ENCODE measurements at regions not wholly inside any gene's neighbourhood (a gene's known extent, or its start where the extent isn't known, plus 50 kb on each side); places are given as distances from the start of the nearest gene placed in this dataset.
A peak's percentile ranks its signal among the peaks of the same experiment; 100 is the strongest.

DNA sequence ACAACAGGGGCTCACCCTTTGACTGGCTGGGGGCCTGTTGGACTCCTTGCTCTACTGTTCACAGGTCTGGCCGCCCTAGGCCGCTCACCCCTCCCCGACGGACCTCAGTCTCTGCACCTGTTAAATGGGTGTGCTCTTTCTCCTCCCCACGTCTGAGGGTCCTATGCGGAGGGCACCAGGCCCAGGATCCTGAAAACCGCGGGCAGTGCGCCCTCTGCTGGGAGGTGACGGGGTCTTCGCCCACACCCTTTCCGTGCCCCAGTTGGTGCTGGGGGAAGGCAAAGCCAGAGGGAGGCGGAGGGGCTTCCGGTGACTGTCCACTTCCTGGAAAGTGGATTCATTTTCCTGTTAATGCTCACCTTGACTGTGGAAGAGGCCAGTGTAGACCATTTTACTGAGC, 1010.9 kb downstream of the KCNJ18 start:
- TF ChIP-seq, protein P1, sequence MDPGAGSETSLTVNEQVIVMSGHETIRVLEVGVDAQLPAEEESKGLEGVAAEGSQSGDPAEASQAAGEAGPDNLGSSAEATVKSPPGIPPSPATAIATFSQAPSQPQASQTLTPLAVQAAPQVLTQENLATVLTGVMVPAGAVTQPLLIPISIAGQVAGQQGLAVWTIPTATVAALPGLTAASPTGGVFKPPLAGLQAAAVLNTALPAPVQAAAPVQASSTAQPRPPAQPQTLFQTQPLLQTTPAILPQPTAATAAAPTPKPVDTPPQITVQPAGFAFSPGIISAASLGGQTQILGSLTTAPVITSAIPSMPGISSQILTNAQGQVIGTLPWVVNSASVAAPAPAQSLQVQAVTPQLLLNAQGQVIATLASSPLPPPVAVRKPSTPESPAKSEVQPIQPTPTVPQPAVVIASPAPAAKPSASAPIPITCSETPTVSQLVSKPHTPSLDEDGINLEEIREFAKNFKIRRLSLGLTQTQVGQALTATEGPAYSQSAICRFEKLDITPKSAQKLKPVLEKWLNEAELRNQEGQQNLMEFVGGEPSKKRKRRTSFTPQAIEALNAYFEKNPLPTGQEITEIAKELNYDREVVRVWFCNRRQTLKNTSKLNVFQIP (CRISPR knock-in tag; IDR thresholded peaks at IDR 0.05; ENCODE audit: borderline replicate concordance, low read depth) = no peak
- no peak for TF ChIP-seq RARB (CRISPR knock-in tag; IDR thresholded peaks at IDR 0.05)
- TF ChIP-seq TOX (CRISPR knock-in tag; IDR thresholded peaks at IDR 0.05; ENCODE audit: borderline replicate concordance) = no peak

DNA sequence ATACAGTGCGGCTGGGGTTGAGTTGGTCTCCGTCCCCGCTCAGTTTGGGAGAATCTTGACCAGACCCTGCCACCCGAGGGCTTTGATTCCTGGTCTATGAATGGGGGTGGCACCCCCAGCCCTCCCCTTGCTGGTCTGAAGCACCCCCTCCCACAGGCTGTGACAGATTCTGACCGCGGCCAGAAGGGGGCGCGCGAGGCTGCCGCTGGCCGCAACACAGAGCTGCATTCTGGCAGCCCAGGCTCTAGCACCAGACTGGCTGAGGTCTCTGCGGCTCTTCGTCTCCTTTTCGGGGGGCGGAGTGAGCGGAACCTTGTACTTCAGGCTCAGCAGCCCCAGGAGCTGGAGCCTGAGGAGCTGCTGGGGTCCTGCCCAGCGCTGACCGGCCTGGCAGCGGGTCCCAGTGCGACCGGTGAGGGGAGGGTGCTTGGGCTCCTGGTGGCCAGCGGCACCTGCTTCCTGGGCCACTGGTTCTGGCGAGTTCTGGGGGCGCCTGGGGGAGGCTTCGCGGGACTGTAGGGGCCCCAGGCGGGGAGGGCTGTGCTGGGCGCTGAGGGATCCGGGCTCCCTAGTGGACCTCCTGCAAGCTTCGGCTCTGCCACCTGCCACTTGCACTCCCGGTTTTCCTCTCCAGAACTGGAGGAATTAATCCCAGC, 1011.6 kb downstream of the KCNJ18 start:
- ATAC-seq = peak; percentile 97

More for the DNA sequence above, 1010.9 kb downstream of the KCNJ18 start:
- ATAC-seq = peak; percentile 65

More for the DNA sequence above, 1011.6 kb downstream of the KCNJ18 start:
- TF ChIP-seq TOX (CRISPR knock-in tag; IDR thresholded peaks at IDR 0.05; ENCODE audit: borderline replicate concordance) (no peak), GLIS3 (CRISPR knock-in tag; IDR thresholded peaks at IDR 0.05) (no peak), TCF4 (CRISPR knock-in tag; IDR thresholded peaks at IDR 0.05; ENCODE audit: borderline replicate concordance) (no peak), ZNF565 (CRISPR knock-in tag; conservative IDR thresholded peaks at IDR 0.05; ENCODE audit: low read depth) (no peak), ESRRG (CRISPR knock-in tag; IDR thresholded peaks at IDR 0.05) (no peak), PPARA (CRISPR knock-in tag; IDR thresholded peaks at IDR 0.05; ENCODE audit: borderline replicate concordance) (no peak), ARNTL (CRISPR knock-in tag; IDR thresholded peaks at IDR 0.05; ENCODE audit: borderline replicate concordance, low read depth) (no peak), ZFP30 (CRISPR knock-in tag; IDR thresholded peaks at IDR 0.05) (no peak), ZNF8 (CRISPR knock-in tag; IDR thresholded peaks at IDR 0.05) (no peak), BACH2 (CRISPR knock-in tag; IDR thresholded peaks at IDR 0.05; ENCODE audit: borderline replicate concordance) (no peak), ISL1 (CRISPR knock-in tag; IDR thresholded peaks at IDR 0.05) (no peak), RARB (CRISPR knock-in tag; IDR thresholded peaks at IDR 0.05) (no peak), ZFP3 (CRISPR knock-in tag; IDR thresholded peaks at IDR 0.05) (no peak), CSDC2 (CRISPR knock-in tag; IDR thresholded peaks at IDR 0.05) (no peak), ZNF70 (CRISPR knock-in tag; IDR thresholded peaks at IDR 0.05) (no peak)
- TF ChIP-seq, protein P2, sequence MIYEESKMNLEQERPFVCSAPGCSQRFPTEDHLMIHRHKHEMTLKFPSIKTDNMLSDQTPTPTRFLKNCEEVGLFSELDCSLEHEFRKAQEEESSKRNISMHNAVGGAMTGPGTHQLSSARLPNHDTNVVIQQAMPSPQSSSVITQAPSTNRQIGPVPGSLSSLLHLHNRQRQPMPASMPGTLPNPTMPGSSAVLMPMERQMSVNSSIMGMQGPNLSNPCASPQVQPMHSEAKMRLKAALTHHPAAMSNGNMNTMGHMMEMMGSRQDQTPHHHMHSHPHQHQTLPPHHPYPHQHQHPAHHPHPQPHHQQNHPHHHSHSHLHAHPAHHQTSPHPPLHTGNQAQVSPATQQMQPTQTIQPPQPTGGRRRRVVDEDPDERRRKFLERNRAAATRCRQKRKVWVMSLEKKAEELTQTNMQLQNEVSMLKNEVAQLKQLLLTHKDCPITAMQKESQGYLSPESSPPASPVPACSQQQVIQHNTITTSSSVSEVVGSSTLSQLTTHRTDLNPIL (CRISPR knock-in tag; IDR thresholded peaks at IDR 0.05; ENCODE audit: low read depth) = no peak
- TF ChIP-seq, protein P1 (CRISPR knock-in tag; IDR thresholded peaks at IDR 0.05; ENCODE audit: borderline replicate concordance, low read depth) = no peak
- TF ChIP-seq, protein P3, sequence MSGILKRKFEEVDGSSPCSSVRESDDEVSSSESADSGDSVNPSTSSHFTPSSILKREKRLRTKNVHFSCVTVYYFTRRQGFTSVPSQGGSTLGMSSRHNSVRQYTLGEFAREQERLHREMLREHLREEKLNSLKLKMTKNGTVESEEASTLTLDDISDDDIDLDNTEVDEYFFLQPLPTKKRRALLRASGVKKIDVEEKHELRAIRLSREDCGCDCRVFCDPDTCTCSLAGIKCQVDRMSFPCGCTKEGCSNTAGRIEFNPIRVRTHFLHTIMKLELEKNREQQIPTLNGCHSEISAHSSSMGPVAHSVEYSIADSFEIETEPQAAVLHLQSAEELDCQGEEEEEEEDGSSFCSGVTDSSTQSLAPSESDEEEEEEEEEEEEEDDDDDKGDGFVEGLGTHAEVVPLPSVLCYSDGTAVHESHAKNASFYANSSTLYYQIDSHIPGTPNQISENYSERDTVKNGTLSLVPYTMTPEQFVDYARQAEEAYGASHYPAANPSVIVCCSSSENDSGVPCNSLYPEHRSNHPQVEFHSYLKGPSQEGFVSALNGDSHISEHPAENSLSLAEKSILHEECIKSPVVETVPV (CRISPR knock-in tag; IDR thresholded peaks at IDR 0.05) = no peak
- TF ChIP-seq, protein P4, sequence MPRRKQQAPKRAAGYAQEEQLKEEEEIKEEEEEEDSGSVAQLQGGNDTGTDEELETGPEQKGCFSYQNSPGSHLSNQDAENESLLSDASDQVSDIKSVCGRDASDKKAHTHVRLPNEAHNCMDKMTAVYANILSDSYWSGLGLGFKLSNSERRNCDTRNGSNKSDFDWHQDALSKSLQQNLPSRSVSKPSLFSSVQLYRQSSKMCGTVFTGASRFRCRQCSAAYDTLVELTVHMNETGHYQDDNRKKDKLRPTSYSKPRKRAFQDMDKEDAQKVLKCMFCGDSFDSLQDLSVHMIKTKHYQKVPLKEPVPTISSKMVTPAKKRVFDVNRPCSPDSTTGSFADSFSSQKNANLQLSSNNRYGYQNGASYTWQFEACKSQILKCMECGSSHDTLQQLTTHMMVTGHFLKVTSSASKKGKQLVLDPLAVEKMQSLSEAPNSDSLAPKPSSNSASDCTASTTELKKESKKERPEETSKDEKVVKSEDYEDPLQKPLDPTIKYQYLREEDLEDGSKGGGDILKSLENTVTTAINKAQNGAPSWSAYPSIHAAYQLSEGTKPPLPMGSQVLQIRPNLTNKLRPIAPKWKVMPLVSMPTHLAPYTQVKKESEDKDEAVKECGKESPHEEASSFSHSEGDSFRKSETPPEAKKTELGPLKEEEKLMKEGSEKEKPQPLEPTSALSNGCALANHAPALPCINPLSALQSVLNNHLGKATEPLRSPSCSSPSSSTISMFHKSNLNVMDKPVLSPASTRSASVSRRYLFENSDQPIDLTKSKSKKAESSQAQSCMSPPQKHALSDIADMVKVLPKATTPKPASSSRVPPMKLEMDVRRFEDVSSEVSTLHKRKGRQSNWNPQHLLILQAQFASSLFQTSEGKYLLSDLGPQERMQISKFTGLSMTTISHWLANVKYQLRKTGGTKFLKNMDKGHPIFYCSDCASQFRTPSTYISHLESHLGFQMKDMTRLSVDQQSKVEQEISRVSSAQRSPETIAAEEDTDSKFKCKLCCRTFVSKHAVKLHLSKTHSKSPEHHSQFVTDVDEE (CRISPR knock-in tag; IDR thresholded peaks at IDR 0.05) = no peak
- TF ChIP-seq, protein P5, sequence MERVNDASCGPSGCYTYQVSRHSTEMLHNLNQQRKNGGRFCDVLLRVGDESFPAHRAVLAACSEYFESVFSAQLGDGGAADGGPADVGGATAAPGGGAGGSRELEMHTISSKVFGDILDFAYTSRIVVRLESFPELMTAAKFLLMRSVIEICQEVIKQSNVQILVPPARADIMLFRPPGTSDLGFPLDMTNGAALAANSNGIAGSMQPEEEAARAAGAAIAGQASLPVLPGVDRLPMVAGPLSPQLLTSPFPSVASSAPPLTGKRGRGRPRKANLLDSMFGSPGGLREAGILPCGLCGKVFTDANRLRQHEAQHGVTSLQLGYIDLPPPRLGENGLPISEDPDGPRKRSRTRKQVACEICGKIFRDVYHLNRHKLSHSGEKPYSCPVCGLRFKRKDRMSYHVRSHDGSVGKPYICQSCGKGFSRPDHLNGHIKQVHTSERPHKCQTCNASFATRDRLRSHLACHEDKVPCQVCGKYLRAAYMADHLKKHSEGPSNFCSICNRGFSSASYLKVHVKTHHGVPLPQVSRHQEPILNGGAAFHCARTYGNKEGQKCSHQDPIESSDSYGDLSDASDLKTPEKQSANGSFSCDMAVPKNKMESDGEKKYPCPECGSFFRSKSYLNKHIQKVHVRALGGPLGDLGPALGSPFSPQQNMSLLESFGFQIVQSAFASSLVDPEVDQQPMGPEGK (CRISPR knock-in tag; IDR thresholded peaks at IDR 0.05; ENCODE audit: borderline replicate concordance) = no peak
